ENCODE measurements at regions not wholly inside any gene's neighbourhood (a gene's known extent, or its start where the extent isn't known, plus 50 kb on each side); places are given as distances from the start of the nearest gene placed in this dataset.

- no peak for DNase-seq (ENCODE audit: low read depth)
Observed at GRCh38 chr3:81279481-81280379, 481.7 kb downstream of the GBE1 start.

- no peak for DNase-seq (ENCODE audit: low read depth)
Observed at GRCh38 chr3:81277853-81278252, 483.6 kb downstream of the GBE1 start.

GRCh38 chr3:81274671-81275070, 486.8 kb downstream of the GBE1 start:
- no peak for DNase-seq (ENCODE audit: low read depth)

- no peak for DNase-seq (ENCODE audit: low read depth)
Observed at GRCh38 chr3:81270603-81271379, 490.7 kb downstream of the GBE1 start.

- no peak for DNase-seq (ENCODE audit: low read depth)
Observed at GRCh38 chr3:81268526-81268925, 492.9 kb downstream of the GBE1 start.

- no peak for DNase-seq (ENCODE audit: low read depth)
Observed at GRCh38 chr3:81261996-81262395, 499.4 kb downstream of the GBE1 start.

GRCh38 chr3:81255463-81255862, 506.0 kb downstream of the GBE1 start:
- no peak for DNase-seq (ENCODE audit: low read depth)

GRCh38 chr3:81251096-81251495, 510.3 kb downstream of the GBE1 start:
- no peak for DNase-seq (ENCODE audit: low read depth)

GRCh38 chr3:81249540-81250029, 511.9 kb downstream of the GBE1 start:
- DNase-seq (ENCODE audit: low read depth) = no peak

GRCh38 chr3:81245501-81245900, 515.9 kb downstream of the GBE1 start:
- no peak for DNase-seq (ENCODE audit: low read depth)

GRCh38 chr3:81245043-81245442, 516.4 kb downstream of the GBE1 start:
- no peak for DNase-seq (ENCODE audit: low read depth)

GRCh38 chr3:81244231-81244630, 517.2 kb downstream of the GBE1 start:
- no peak for DNase-seq (ENCODE audit: low read depth)

- no peak for DNase-seq (ENCODE audit: low read depth)
Observed at GRCh38 chr3:81242871-81243270, 518.6 kb downstream of the GBE1 start.

GRCh38 chr3:81237181-81237580, 524.3 kb downstream of the GBE1 start:
- no peak for DNase-seq (ENCODE audit: low read depth)

GRCh38 chr3:81218023-81218422, 543.4 kb downstream of the GBE1 start:
- no peak for DNase-seq (ENCODE audit: low read depth)

GRCh38 chr3:81217101-81217500, 544.3 kb downstream of the GBE1 start:
- no peak for DNase-seq (ENCODE audit: low read depth)

- no peak for DNase-seq (ENCODE audit: low read depth)
Observed at GRCh38 chr3:81216192-81216591, 545.3 kb downstream of the GBE1 start.

- no peak for DNase-seq (ENCODE audit: low read depth)
Observed at GRCh38 chr3:81214631-81215030, 546.8 kb downstream of the GBE1 start.

GRCh38 chr3:81199587-81199986, 561.9 kb downstream of the GBE1 start:
- DNase-seq (ENCODE audit: low read depth) = no peak

- no peak for DNase-seq (ENCODE audit: low read depth)
Observed at GRCh38 chr3:81198756-81199155, 562.7 kb downstream of the GBE1 start.

- DNase-seq (ENCODE audit: low read depth) = no peak
Observed at GRCh38 chr3:81198216-81198615, 563.2 kb downstream of the GBE1 start.

GRCh38 chr3:81197386-81197785, 564.1 kb downstream of the GBE1 start:
- no peak for DNase-seq (ENCODE audit: low read depth)

- no peak for DNase-seq (ENCODE audit: low read depth)
Observed at GRCh38 chr3:81195478-81195877, 566.0 kb downstream of the GBE1 start.
